Ovary (tissue), 7 donors: ENCODE measurements at regions not wholly inside any gene's neighbourhood (a gene's known extent, or its start where the extent isn't known, plus 50 kb on each side); places are given as distances from the start of the nearest gene placed in this dataset.

Experiments
- DNase-seq, 5 donors: peaks; one replicate each; pipeline ENCODE4 v3.0.0-alpha.2; 2019 to 2020
- H3K27ac ChIP-seq, 2 donors: fragments of 200-600 bp; one replicate each; pipeline versions ENCODE4 v1.5.1 to v1.8.0; 2019 to 2022
- H3K27me3 ChIP-seq: fragments of 200-600 bp; one replicate; pipeline ENCODE4 v1.8.0; 2022
- H3K36me3 ChIP-seq: fragments of 200-600 bp; sonication (generic); one replicate; pipeline ENCODE4 v1.5.1; 2019
- H3K4me1 ChIP-seq: one replicate; pipeline ENCODE4 v1.8.1; 2013; ENCODE audit warnings: mild to moderate bottlenecking, moderate library complexity; ENCODE audit not compliant: insufficient read depth
- H3K4me3 ChIP-seq: fragments of 200-600 bp; sonication (generic); one replicate; pipeline ENCODE4 v1.5.1; 2017
- H3K9me3 ChIP-seq, 2 donors: fragments of 200-600 bp in 1 of 2; sonication (generic) in 1 of 2; one replicate each; pipeline versions ENCODE4 v1.5.1 to v1.8.1; 2013 to 2019; ENCODE audit warnings: mild to moderate bottlenecking in 1 of 2, moderate library complexity in 1 of 2
- CTCF ChIP-seq, 3 donors: fragments of 450-650 bp in 2 of 3; fragments of 200-600 bp in 1 of 3; IDR thresholded peaks; one replicate each; pipeline versions ENCODE4 v1.5.1 to v1.8.0; 2016 to 2022; ENCODE audit warnings: antibody characterized with exemption in 3 of 3, mild to moderate bottlenecking in 1 of 3
- EP300 ChIP-seq: sonication (generic); formaldehyde crosslinking; IDR thresholded peaks from one replicate; pipeline ENCODE4 v1.6.1; 2017; ENCODE audit warnings: antibody characterized with exemption
- POLR2A ChIP-seq: fragments of 450-650 bp; IDR thresholded peaks from one replicate; pipeline ENCODE4 v1.6.1; 2017; ENCODE audit warnings: antibody characterized with exemption, mild to moderate bottlenecking, moderate library complexity
- WGBS, 3 donors: extraction: QIAGEN DNeasy Blood & Tissue Kit in 1 of 3; methylation state at CpG; one replicate each; pipeline versions ENCODE4 v1.1.5 to v1.1.7; 2013 to 2017; 5-methylcytosine and 5-hydroxymethylcytosine counted together
- intact Hi-C, 4 donors: fragments of 100-400 bp; cut with DNase I; formaldehyde crosslinking; loops; one replicate each; pipeline versions ENCODE4 v1.11.0 to v1.15.1; 2022 to 2023
- donor health status: DM: no; HTN: no; CAD: no; lungs with moderate emphysema.
- donor health status: DM: no; HTN: no; CAD: no.
- donor health status: Bipolar disorder and iron deficiency.
- donor health status: DM: no; HTN: no; CAD: no.
- donor health status: DM: yes; HTN: yes; CAD: no.

GRCh38 chr5:125517973-125518550 is 771.6 kb upstream of the ZNF608 start:
- intact Hi-C loops = no loop called here
- Histone ChIP-seq H3K27me3 (no peaks in the 10 kb centered on the region), H3K4me3 (no peak overlapping the region), H3K36me3 (no peaks in the 10 kb centered on the region), H3K4me1 (no peaks in the 10 kb centered on the region), H3K9me3 (no peaks in the 10 kb centered on the region), H3K27ac (no peak overlapping the region)
- DNase-seq = no peak
- 63 to 71% (median 71%) methylated on average over 3 of the region's 3 CpGs for WGBS, 3 donors
- TF ChIP-seq POLR2A = no peak
- TF ChIP-seq EP300 = no peak
- TF ChIP-seq CTCF (IDR thresholded peaks at IDR 0.05) = no peak

- H3K4me3 ChIP-seq = no peak overlapping the region
- WGBS, 3 donors = 45 to 98% (median 48%) methylated on average over 1 of the region's 1 CpG
- TF ChIP-seq EP300 = no peak
- TF ChIP-seq CTCF (IDR thresholded peaks at IDR 0.05) = no peak
- no peak for TF ChIP-seq POLR2A
- H3K4me1 ChIP-seq = no peaks in the 10 kb centered on the region
- H3K27ac ChIP-seq = no peak overlapping the region
- intact Hi-C loops = no loop called here
- H3K36me3 ChIP-seq = no peaks in the 10 kb centered on the region
- no peaks in the 10 kb centered on the region for H3K27me3 ChIP-seq
- no peaks in the 10 kb centered on the region for H3K9me3 ChIP-seq
- DNase-seq = no peak
Observed at GRCh38 chr5:125521289-125521688, 774.9 kb upstream of the ZNF608 start.

- WGBS, 3 donors = 69 to 81% (median 71%) methylated on average over 4 of the region's 4 CpGs
- DNase-seq = no peak
- intact Hi-C loops = no loop called here
- no peak overlapping the region for H3K4me3 ChIP-seq
- no peak overlapping the region for H3K27ac ChIP-seq
- no peaks in the 10 kb centered on the region for H3K27me3 ChIP-seq
- H3K4me1 ChIP-seq = no peaks in the 10 kb centered on the region
- no peaks in the 10 kb centered on the region for H3K36me3 ChIP-seq
- no peak for TF ChIP-seq EP300
- no peak for TF ChIP-seq CTCF (IDR thresholded peaks at IDR 0.05)
- TF ChIP-seq POLR2A = no peak
- H3K9me3 ChIP-seq = no peaks in the 10 kb centered on the region
Observed at GRCh38 chr5:125525356-125525755, 778.9 kb upstream of the ZNF608 start.

- Histone ChIP-seq H3K9me3 (no peaks in the 10 kb centered on the region), H3K36me3 (no peaks in the 10 kb centered on the region), H3K4me1 (no peaks in the 10 kb centered on the region), H3K27ac (no peak overlapping the region), H3K27me3 (no peaks in the 10 kb centered on the region), H3K4me3 (no peak overlapping the region)
- TF ChIP-seq CTCF (IDR thresholded peaks at IDR 0.05) (no peak), EP300 (no peak), POLR2A (no peak)
- no peak for DNase-seq
- intact Hi-C loops = no loop called here
Observed at GRCh38 chr5:125526966-125527365, 780.5 kb upstream of the ZNF608 start.
